Activated naive CD8-positive, alpha-beta T cell (primary cell): ENCODE measurements at regions not wholly inside any gene's neighbourhood (a gene's known extent, or its start where the extent isn't known, plus 50 kb on each side); places are given as distances from the start of the nearest gene placed in this dataset.
"Not testable (repeated sequence)": the region's sequence is repeated elsewhere in the genome, so short reads cannot be mapped to it uniquely, and the experiment has no call there.

Experiments used
- H3K27ac Mint-ChIP-seq: one replicate; pipeline ENCODE4 v1.8.0; 2021; ENCODE audit warnings: mixed read lengths
- H3K27me3 Mint-ChIP-seq: one replicate; pipeline ENCODE4 v1.8.0; 2021; ENCODE audit warnings: mixed read lengths
- H3K36me3 Mint-ChIP-seq: one replicate; pipeline ENCODE4 v1.8.0; 2021; ENCODE audit warnings: mixed read lengths
- H3K4me1 Mint-ChIP-seq: one replicate; pipeline ENCODE4 v1.8.0; 2021; ENCODE audit warnings: low read depth, mixed read lengths
- H3K4me3 Mint-ChIP-seq: one replicate; pipeline ENCODE4 v1.8.0; 2021; ENCODE audit warnings: mild to moderate bottlenecking, mixed read lengths
- H3K9me3 Mint-ChIP-seq: one replicate; pipeline ENCODE4 v1.8.0; 2021; ENCODE audit warnings: low read depth, mixed read lengths

- Mint-ChIP-seq H3K27ac (no peak overlapping the region), H3K4me3 (no peak overlapping the region), H3K4me1 (no peaks in the 10 kb centered on the region), H3K27me3 (no peaks in the 10 kb centered on the region), H3K9me3 (no peaks in the 10 kb centered on the region), H3K36me3 (peaks cover 15% of the 10 kb centered on the region)
These were observed 64.0 kb downstream of the GPRASP3 start for GRCh38 chrX:102784550-102784949.

GRCh38 chrX:102787283-102787682 lies 66.7 kb downstream of the GPRASP3 start:
- no peak overlapping the region for H3K4me3 Mint-ChIP-seq
- no peaks in the 10 kb centered on the region for H3K4me1 Mint-ChIP-seq
- no peak overlapping the region for H3K27ac Mint-ChIP-seq
- no peaks in the 10 kb centered on the region for H3K27me3 Mint-ChIP-seq
- no peaks in the 10 kb centered on the region for H3K9me3 Mint-ChIP-seq
- H3K36me3 Mint-ChIP-seq, result peaks cover 16% of the 10 kb centered on the region

GRCh38 chrX:102808336-102808735 lies 87.8 kb downstream of the GPRASP3 start:
- no peaks in the 10 kb centered on the region for H3K9me3 Mint-ChIP-seq
- H3K27me3 Mint-ChIP-seq, result no peaks in the 10 kb centered on the region
- no peaks in the 10 kb centered on the region for H3K4me1 Mint-ChIP-seq
- no peak overlapping the region for H3K27ac Mint-ChIP-seq
- no peak overlapping the region for H3K4me3 Mint-ChIP-seq
- peaks cover 2% of the 10 kb centered on the region for H3K36me3 Mint-ChIP-seq

DNA sequence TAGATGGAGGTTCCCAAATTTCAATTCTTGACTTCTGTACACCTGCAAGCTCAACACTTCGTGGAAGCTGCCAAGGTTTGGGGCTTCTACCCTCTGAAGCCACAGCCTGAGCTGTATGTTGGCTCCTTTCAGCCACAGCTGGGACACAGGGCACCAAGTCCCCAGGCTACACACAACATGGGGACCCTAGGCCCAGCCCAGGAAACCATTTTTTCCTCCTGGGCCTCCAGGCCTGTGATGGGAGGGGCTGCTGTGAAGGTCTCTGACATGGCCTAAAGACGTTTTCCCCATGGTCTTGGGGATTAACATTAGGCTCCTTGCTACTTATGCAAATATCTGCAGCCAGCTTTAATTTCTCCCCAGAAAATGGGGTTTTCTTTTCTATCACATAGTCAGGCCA lies 97.7 kb downstream of the GPRASP3 start:
- H3K36me3 Mint-ChIP-seq, result peaks cover 23% of the 10 kb centered on the region

DNA sequence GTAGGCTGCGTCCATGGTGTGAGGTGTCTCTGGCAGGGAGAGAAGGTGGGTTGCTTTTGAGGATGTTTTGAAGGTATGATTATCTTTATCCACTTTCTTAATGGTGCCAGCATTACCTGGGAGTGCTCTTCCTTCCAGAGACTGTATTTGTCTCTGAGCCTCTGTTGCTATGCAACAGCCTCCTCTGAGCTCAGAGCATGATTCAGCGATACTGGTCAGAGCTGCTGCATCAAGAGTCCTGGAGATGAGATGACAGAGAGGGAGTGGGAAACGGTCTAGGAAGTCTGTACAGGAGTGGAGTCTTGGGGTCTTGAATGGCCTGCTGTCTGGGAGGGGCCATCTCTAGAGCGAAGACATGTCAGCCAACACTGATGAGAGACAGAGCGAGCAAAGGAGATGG lies 104.4 kb upstream of the RAB40AL start:
- no peak overlapping the region for H3K4me3 Mint-ChIP-seq
- H3K36me3 Mint-ChIP-seq, result peaks cover 10% of the 10 kb centered on the region
- H3K27ac Mint-ChIP-seq, result peak overlapping the region; percentile 30
- no peaks in the 10 kb centered on the region for H3K4me1 Mint-ChIP-seq
- no peaks in the 10 kb centered on the region for H3K9me3 Mint-ChIP-seq
- H3K27me3 Mint-ChIP-seq, result no peaks in the 10 kb centered on the region

More for the DNA sequence above, 97.7 kb downstream of the GPRASP3 start:
- H3K4me3 Mint-ChIP-seq, H3K27me3 Mint-ChIP-seq, H3K9me3 Mint-ChIP-seq, H3K4me1 Mint-ChIP-seq, H3K27ac Mint-ChIP-seq: not testable (repeated sequence)

- no peaks in the 10 kb centered on the region for H3K27me3 Mint-ChIP-seq
- H3K9me3 Mint-ChIP-seq, result no peaks in the 10 kb centered on the region
- peaks cover 10% of the 10 kb centered on the region for H3K36me3 Mint-ChIP-seq
- H3K27ac Mint-ChIP-seq, result no peak overlapping the region
- H3K4me1 Mint-ChIP-seq, result no peaks in the 10 kb centered on the region
- H3K4me3 Mint-ChIP-seq, result no peak overlapping the region
These were observed 103.9 kb upstream of the RAB40AL start for GRCh38 chrX:102833136-102833535.

DNA sequence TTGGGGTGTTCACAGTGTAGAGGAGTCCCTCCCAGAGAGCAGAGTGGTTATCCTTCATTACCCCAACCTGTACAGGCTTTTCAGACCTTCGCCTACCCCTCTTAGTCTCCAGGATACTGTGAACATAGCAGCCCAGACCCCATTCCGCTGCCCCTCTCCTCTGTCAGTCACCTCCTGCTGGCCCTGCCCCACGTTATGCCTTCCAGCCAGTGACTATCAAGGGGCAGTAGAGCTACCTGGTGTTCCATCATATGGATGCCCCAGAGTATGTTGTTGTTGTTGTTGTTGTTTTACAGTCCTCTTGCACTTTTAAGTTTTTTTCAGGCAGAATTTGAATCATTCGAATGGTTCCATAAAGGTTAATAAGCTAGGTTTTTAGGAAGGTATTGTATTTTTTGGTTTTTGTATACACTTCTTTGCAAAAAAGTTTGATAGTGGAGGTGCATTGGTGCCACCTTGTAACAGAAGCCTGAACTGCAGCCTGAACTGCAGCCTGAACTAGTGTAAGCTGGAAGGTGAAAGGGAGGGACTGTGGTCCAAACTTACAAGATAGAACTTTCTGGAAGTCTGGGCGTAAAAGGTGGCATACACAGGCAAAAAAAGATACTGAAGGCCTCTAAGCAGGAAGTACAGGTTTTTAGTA lies 101.4 kb upstream of the RAB40AL start:
- Mint-ChIP-seq H3K27ac (no peak overlapping the region), H3K27me3 (no peaks in the 10 kb centered on the region), H3K9me3 (no peaks in the 10 kb centered on the region)

GRCh38 chrX:102837847-102838246 lies 99.2 kb upstream of the RAB40AL start:
- no peak overlapping the region for H3K4me3 Mint-ChIP-seq
- no peaks in the 10 kb centered on the region for H3K4me1 Mint-ChIP-seq
- no peaks in the 10 kb centered on the region for H3K27me3 Mint-ChIP-seq
- peaks cover 2% of the 10 kb centered on the region for H3K36me3 Mint-ChIP-seq
- no peaks in the 10 kb centered on the region for H3K9me3 Mint-ChIP-seq
- H3K27ac Mint-ChIP-seq, result no peak overlapping the region

More for the DNA sequence above, 101.4 kb upstream of the RAB40AL start:
- H3K36me3 Mint-ChIP-seq, result peaks cover 10% of the 10 kb centered on the region
- H3K4me3 Mint-ChIP-seq, result no peak overlapping the region
- H3K4me1 Mint-ChIP-seq, result no peaks in the 10 kb centered on the region

- Mint-ChIP-seq H3K27ac (no peak overlapping the region), H3K4me1 (no peaks in the 10 kb centered on the region), H3K9me3 (no peaks in the 10 kb centered on the region), H3K27me3 (no peaks in the 10 kb centered on the region), H3K4me3 (no peak overlapping the region), H3K36me3 (peaks cover 2% of the 10 kb centered on the region)
These were observed 96.0 kb upstream of the RAB40AL start for GRCh38 chrX:102840871-102841705.

DNA sequence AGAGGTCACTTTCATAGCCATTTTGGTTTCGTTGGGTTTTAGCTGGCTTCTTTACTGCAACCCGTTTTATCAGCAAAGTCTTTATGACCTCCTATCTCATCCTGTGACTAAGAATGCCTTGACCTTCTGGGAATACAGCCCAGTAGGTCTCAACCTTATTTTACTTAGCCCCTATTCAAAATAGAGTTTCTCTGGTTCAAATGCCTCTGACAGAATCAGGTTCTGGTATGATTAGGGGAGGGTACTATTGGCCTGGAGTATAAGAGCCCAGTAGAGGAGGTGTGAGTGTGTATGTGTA lies 95.4 kb upstream of the RAB40AL start:
- H3K27ac Mint-ChIP-seq, result no peak overlapping the region
- peaks cover 2% of the 10 kb centered on the region for H3K36me3 Mint-ChIP-seq
- H3K4me1 Mint-ChIP-seq, result no peaks in the 10 kb centered on the region
- H3K27me3 Mint-ChIP-seq, result no peaks in the 10 kb centered on the region
- no peak overlapping the region for H3K4me3 Mint-ChIP-seq
- H3K9me3 Mint-ChIP-seq, result no peaks in the 10 kb centered on the region

DNA sequence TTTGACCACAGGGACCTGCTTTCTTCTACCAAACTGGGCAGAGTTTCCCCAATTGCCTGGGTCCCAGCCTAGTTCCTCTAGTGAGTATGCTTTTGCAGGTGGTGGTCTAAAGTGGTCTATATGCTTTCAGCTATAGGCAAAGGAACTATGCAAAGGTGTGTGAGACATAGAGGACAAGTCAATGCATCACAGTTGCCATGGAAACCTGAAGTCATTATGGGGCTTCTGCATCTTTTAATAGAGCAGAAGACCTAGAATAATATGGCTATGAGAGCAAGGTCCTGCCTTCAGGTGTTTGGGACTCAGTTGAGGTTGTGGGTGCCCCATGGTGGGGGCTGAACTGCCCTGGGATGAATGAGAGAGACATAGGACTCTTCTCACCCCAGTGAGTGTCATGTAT lies 92.1 kb upstream of the RAB40AL start:
- Mint-ChIP-seq H3K27me3 (no peaks in the 10 kb centered on the region), H3K4me3 (no peak overlapping the region), H3K9me3 (no peaks in the 10 kb centered on the region), H3K4me1 (no peaks in the 10 kb centered on the region), H3K27ac (no peak overlapping the region), H3K36me3 (no peaks in the 10 kb centered on the region)

GRCh38 chrX:102846544-102847236 lies 90.4 kb upstream of the RAB40AL start:
- no peaks in the 10 kb centered on the region for H3K27me3 Mint-ChIP-seq
- H3K36me3 Mint-ChIP-seq, result no peaks in the 10 kb centered on the region
- no peak overlapping the region for H3K27ac Mint-ChIP-seq
- H3K4me1 Mint-ChIP-seq, result no peaks in the 10 kb centered on the region
- no peak overlapping the region for H3K4me3 Mint-ChIP-seq
- H3K9me3 Mint-ChIP-seq, result no peaks in the 10 kb centered on the region

DNA sequence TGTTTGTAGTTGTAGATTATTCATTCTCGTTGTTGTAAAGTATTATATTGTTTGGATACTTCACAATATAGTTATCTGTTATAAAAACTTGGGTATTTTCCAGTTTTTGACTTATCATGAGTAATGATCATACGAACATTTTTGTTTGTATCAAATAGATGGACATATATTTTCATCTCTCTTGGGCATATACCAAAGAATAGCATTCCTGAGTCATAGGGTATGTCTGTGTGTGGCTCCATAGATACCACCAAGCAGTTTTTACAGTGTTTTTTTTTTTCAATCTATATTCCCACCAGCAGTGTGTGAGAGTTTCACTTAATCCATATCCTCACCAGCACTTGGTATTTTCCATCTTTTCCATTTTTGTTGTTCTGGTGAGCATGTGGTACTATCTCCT lies 89.7 kb upstream of the RAB40AL start:
- H3K9me3 Mint-ChIP-seq, result no peaks in the 10 kb centered on the region
- H3K36me3 Mint-ChIP-seq, result no peaks in the 10 kb centered on the region

DNA sequence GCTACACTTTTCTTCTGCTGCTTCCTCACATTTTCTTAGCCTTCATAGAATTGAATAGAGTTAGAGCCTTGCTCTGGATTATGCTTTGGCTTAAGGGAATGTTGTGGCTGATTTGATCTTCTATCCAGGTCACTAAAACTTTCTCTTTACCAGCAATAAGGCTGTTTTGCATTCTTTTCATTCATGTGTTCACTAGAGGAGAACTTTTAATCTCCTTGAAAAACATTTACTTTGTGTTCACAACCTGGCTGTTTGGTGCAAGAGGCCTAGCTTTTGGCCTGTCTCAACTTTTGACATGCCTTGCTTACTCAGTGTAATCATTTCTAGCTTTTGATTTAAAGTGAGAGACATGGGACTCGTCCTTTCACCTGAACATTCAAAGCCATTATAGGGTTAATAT lies 87.7 kb upstream of the RAB40AL start:
- H3K4me1 Mint-ChIP-seq, result no peaks in the 10 kb centered on the region
- H3K27ac Mint-ChIP-seq, result no peak overlapping the region
- no peaks in the 10 kb centered on the region for H3K9me3 Mint-ChIP-seq
- H3K27me3 Mint-ChIP-seq, result no peaks in the 10 kb centered on the region
- H3K36me3 Mint-ChIP-seq, result peaks cover 9% of the 10 kb centered on the region
- H3K4me3 Mint-ChIP-seq, result no peak overlapping the region

More for the DNA sequence above, 89.7 kb upstream of the RAB40AL start:
- Mint-ChIP-seq H3K27me3 (no peaks in the 10 kb centered on the region), H3K4me1 (no peaks in the 10 kb centered on the region), H3K27ac (no peak overlapping the region), H3K4me3 (no peak overlapping the region)

GRCh38 chrX:102858826-102859549 lies 78.1 kb upstream of the RAB40AL start:
- H3K36me3 Mint-ChIP-seq, H3K9me3 Mint-ChIP-seq, H3K27me3 Mint-ChIP-seq, H3K27ac Mint-ChIP-seq, H3K4me1 Mint-ChIP-seq, H3K4me3 Mint-ChIP-seq: not testable (repeated sequence)
